Left cardiac atrium (tissue), 4 donors: ENCODE measurements at regions not wholly inside any gene's neighbourhood (a gene's known extent, or its start where the extent isn't known, plus 50 kb on each side); places are given as distances from the start of the nearest gene placed in this dataset.
"Not testable (repeated sequence)": the region's sequence is repeated elsewhere in the genome, so short reads cannot be mapped to it uniquely, and the experiment has no call there.

Experiments
- ATAC-seq, 2 donors: fragments of 200-7000 bp; cut with Tn5 transposase; one replicate each; pipeline ENCODE4 v1.9.1; 2020; ENCODE audit warnings: mild to moderate bottlenecking in 2 of 2, moderate library complexity in 2 of 2
- DNase-seq: peaks from one replicate; pipeline ENCODE4 v3.0.0-alpha.2; 2020
- intact Hi-C, 2 donors: fragments of 100-400 bp; cut with DNase I; formaldehyde crosslinking; loops; one replicate each; pipeline versions ENCODE4 v1.14.1 to v1.15.1; 2022 to 2023
- donor health status: DM: no; HTN: yes; CAD: no.
- donor health status: DM: no; HTN: yes; CAD: no; lungs with severe emphysema.
- donor health status: DM: yes; HTN: yes; CAD: no.
- donor health status: Dilated cardiomyopathy.

DNA sequence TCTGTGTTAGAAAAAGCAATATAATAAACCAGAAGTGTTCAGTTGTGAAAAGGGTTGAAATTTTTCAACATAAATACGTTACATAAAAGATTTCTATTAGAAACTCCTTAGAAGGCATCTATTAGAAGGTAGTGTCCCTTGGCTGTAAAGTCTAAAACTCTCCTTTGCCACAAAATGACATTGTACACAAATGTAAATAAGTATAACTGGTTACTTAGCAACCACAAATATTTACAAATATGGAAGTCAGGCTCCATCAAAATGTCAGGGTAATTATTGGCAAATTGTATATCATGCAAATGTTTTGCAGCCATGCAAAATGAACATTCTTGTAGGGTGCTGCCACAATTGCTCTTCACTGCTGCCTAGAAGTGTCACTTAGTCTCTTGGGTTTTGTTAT is 419.1 kb upstream of the CDIN1 start:
- DNase-seq (no peak), ATAC-seq (no peak)
- intact Hi-C loops = no loop called here

- intact Hi-C loops = no loop called here
- no peak for ATAC-seq
These were observed 418.3 kb upstream of the CDIN1 start for GRCh38 chr15:36161108-36161507.

DNA sequence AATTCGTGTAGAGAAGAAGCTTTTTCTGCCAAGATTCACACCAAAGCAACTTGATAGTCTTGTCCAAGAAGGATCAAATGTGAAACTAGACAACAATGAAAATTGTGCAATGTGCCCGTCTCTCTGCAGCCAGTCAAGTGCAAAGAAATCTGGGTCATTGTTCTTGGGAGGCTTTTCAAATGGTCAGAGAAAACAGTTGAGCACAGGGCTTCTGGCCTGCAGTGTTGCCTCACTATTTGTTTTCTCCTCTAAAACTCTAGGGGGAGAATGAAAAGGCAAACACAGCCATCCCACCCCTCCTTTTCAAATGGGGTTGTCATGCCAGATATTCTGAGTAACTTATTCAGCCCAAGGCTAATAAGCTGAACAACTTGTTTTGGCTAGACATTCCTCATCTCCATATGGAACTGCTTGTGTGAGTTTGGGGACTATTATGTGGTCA is 417.6 kb upstream of the CDIN1 start:
- intact Hi-C loops = no loop called here
- DNase-seq (peak; percentile 18), ATAC-seq (peak; percentile 85 to 90)

More at GRCh38 chr15:36161108-36161507, 418.3 kb upstream of the CDIN1 start:
- DNase-seq = no peak

GRCh38 chr15:36163983-36164382 is 415.4 kb upstream of the CDIN1 start:
- ATAC-seq, intact Hi-C loops, DNase-seq: not testable (repeated sequence)

- no peak for DNase-seq
- ATAC-seq = no peak
- intact Hi-C loops = no loop called here
These were observed 406.5 kb upstream of the CDIN1 start for GRCh38 chr15:36172955-36173354.

GRCh38 chr15:36175186-36175740 is 404.2 kb upstream of the CDIN1 start:
- intact Hi-C loops = no loop called here
- ATAC-seq (no peak), DNase-seq (no peak)

GRCh38 chr15:36175741-36176291 is 403.6 kb upstream of the CDIN1 start:
- DNase-seq = no peak
- no peak for ATAC-seq
- intact Hi-C loops = no loop called here

DNA sequence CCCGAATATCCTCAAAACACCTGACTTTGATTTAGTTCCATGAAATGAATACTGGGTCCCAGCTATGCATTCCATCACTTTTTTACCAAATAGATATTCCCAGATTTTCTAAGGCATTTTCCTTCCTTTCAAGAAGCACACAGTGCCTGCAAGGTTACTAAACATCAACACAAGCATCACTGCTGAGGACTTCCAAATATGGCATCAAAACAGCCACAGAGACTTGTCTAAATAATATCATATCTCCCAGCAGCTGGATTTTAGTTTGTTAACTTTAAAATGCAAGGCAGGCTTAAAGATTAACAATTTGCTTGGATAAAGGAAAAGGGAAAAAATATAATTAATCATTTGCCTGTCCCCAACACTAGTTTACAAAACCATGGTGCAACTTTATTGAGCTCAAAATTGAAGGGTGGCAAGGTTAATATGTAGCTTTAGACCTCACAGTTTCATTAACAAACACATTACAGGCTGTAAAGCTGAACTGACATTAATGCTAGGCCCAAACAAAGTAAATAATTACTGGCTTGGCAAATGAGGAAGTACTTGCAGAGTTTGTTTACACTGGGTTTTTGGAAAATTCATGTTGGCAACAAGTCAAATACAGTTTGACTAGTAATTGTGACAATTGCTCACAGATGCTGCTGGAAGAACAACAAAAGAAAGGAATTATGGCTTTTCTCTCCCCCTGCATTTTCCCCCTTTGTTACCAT is 401.7 kb upstream of the CDIN1 start:
- intact Hi-C loops = no loop called here
- no peak for DNase-seq
- no peak for ATAC-seq

DNA sequence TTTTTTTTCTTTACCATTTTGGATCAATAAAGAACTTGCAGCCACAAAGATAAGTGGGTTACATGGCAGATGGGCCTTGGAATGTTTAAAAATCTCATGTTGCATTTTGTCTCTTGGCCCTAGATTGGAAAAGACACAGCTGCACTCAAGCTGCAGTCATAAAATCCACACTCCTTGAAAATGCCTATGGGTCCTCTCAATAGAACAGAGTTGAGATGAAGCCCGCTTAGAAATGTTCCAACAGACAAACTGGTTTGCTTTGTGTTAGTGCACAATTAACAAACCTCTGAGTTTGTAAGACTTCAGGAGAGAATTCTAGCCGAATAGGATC is 401.2 kb upstream of the CDIN1 start:
- intact Hi-C loops = no loop called here
- no peak for ATAC-seq
- no peak for DNase-seq

DNA sequence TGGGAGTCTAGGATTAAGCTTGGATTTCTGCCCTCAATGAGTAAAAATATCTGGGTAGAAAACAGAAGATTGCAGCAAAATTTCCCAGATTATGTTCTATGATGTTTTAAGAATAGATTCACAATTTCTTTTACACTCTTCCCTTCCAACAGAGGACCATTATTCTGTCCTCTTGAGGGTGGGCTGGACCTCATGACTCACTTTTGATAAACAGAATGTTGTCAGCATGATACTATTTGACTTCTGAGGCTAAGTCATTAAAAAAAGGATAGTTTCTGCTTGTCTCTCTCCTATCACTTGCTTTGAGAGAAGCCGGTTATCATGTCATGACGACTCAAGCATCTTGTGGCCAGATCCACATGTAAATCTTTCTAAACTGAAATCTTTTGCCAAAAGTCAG is 396.2 kb upstream of the CDIN1 start:
- no peak for DNase-seq
- no peak for ATAC-seq
- intact Hi-C loops = no loop called here

- intact Hi-C loops = no loop called here
- ATAC-seq = no peak
- no peak for DNase-seq
These were observed 394.0 kb upstream of the CDIN1 start for GRCh38 chr15:36185438-36185837.

- intact Hi-C loops = no loop called here
- DNase-seq = no peak
- no peak for ATAC-seq
These were observed 393.6 kb upstream of the CDIN1 start for GRCh38 chr15:36185845-36186244.

- intact Hi-C loops = no loop called here
- ATAC-seq (no peak), DNase-seq (no peak)
These were observed 393.1 kb upstream of the CDIN1 start for GRCh38 chr15:36186376-36186775.

- DNase-seq = no peak
- intact Hi-C loops = no loop called here
- ATAC-seq = no peak
These were observed 388.0 kb upstream of the CDIN1 start for GRCh38 chr15:36191459-36191858.

- DNase-seq, ATAC-seq, intact Hi-C loops: not testable (repeated sequence)
These were observed 383.9 kb upstream of the CDIN1 start for GRCh38 chr15:36195361-36196007.

- intact Hi-C loops = no loop called here
- no peak for DNase-seq
- no peak for ATAC-seq
These were observed 370.4 kb upstream of the CDIN1 start for GRCh38 chr15:36208868-36209582.

GRCh38 chr15:36210426-36210825 is 369.0 kb upstream of the CDIN1 start:
- ATAC-seq = no peak
- no peak for DNase-seq
- intact Hi-C loops = no loop called here

DNA sequence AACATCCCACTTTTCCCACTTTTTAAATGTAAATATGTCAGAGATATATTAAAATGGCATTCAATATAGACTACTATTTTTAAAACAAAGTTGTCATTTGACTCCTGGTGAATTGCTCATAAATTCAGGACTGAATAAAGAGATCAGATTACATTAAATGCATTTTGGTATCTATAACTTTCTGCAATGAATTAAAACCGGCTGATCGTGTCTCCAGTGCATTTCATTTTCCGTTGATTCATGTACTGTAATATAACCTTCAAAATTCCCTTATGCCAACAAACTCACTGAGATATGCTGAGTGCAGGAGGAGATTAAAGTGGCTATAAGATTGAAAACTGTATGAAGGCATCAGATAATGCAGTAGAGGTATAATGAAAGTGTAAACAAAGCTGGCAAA is 361.1 kb upstream of the CDIN1 start:
- DNase-seq = no peak
- intact Hi-C loops = no loop called here
- ATAC-seq = no peak

DNA sequence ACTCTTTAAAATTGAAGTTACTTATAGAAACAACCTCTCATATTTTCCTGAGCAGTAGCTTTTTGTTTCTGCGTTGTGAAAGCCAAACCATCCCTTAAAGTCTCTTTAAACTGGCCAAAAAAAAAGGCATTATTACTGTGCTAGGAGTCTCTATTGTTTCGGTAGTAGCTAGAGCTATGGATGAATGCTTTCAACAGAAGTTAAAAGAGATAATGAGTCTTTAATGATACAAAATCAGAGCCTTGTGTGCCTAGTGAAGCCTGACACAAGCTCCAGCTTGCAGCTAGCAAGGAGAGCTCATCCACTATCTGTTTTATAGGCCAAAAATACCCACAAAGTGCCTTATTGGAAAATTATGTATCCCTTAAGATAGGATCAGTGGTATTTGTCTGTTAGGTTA is 360.4 kb upstream of the CDIN1 start:
- intact Hi-C loops = no loop called here

DNA sequence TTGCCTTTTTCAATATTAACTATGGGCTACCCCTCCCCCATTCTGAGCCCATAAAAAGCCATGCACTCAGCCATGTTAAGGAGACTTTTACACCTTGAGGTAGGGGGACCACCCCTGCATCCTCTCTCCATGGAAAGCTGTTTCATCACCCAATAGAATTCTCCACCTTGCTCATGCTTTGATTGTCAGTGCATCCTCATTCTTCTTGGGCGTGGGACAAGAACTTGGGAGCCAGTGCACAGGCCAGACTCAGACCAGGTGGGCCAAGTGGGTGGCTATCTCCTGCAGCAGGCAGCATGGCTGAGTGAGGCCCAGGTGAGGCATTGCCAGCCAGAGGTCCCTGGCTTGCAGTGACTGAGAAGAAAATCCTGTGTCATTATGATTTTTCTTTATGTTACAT is 357.4 kb upstream of the CDIN1 start:
- no peak for DNase-seq
- intact Hi-C loops = no loop called here
- ATAC-seq = no peak

More for the DNA sequence above, 360.4 kb upstream of the CDIN1 start:
- ATAC-seq = no peak
- no peak for DNase-seq
